ENCODE measurements at regions not wholly inside any gene's neighbourhood (a gene's known extent, or its start where the extent isn't known, plus 50 kb on each side); places are given as distances from the start of the nearest gene placed in this dataset.
"Not testable (repeated sequence)": the region's sequence is repeated elsewhere in the genome, so short reads cannot be mapped to it uniquely, and the experiment has no call there.

- not testable (repeated sequence) for DNase-seq
Measured at GRCh38 chr17:20387549-20387948, 79.8 kb downstream of the LGALS9B start.

DNA sequence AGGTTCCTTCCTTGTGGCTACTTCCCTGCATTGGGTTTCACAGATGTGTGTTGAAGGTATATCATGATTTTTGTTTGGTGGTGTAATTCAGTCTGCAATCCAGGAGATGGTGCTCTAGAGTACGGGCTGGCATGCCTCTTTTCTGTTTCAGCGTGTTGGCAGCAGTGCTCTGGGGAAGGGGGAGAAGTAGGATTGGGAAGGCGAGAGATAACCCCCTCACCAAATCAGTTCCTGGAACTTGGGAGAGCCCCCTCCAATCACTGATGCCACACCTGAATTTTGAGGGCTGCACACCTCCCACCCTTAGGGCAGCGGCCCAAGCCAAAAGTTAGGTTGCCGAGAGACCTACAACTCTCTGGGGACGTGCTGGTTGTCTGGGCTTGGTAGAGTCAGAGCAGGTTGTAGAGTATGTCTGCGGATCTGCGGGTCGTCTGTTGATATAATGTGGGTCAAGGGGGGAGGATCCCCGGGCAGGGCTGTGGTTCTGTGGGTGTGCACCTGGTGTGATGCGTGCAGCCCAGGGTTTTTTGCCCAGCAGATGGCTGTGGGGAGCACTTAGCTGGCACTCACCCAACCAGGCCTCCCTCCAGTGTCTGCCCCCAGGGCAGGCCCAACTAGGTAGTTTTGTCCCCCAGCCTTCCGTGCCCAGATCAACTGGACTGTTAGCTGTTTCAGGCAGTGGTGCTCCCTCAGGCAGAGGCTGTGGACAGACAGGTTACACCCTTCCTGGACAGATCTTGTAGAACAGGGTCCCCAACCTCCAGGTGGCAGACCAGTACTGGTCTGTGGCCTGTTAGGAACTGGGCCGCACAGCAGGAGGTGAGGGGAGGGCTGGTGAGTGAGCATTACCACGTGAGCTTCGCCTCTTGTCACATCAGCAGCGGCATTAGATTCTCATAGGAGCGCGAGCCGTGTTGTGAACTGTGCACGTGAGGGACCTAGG lies 85.7 kb downstream of the LGALS9B start:
- DNase-seq: peak; percentile 32

DNA sequence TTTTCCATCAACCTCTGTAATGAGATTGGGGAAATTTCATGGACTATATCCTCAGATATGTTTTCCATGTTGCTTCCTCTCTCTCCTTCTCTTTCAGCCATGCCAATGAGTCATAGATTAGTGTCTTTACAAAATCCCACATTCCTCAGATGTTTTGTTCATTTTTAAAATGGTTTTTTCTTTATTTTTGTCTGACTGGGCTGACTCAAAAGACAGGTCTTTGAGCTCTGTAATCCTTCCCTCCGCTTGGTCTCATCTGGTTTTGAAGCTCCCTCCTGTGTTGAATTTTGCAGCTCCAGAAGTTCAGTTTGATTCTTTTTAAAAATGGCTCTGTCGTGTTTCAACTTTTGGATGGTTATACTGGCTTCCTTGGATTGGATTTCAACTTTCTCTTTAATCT lies 86.7 kb downstream of the LGALS9B start:
- DNase-seq: not testable (repeated sequence)

- not testable (repeated sequence) for DNase-seq
Measured at GRCh38 chr17:20379251-20379650, 88.1 kb downstream of the LGALS9B start.

DNA sequence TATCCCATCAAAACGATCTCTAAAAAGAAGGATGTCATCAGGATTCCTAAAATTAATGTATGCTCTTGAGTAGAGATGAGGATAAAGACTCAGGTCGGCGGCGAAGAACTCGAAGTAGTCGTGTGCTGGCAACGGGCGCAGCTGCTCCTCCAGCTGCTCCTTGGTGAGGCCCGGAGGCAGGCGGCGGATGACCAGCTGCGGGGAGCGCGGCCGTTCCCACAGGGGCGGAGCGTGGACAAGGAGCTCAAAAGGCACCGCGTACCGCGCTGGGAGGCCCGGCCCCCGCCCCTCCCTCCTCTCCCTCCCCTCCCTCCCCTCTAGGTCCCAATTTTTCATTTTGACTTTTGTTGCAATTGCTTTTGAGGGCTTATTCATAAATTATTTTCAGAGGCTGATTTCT lies 90.7 kb downstream of the LGALS9B start:
- DNase-seq: not testable (repeated sequence)

- not testable (repeated sequence) for DNase-seq
Measured at GRCh38 chr17:20375745-20376144, 91.6 kb downstream of the LGALS9B start.

All from midbrain (tissue), 1 donor.